Neuronal stem cell (in vitro differentiated cells): ENCODE measurements at regions not wholly inside any gene's neighbourhood (a gene's known extent, or its start where the extent isn't known, plus 50 kb on each side); places are given as distances from the start of the nearest gene placed in this dataset.

Experiments used
- DNase-seq: peaks from one replicate; pipeline ENCODE4 v3.0.0-alpha.2; 2013; ENCODE audit warnings: low spot score
- H2AFZ ChIP-seq: one replicate; pipeline ENCODE4 v1.6.1; 2013; ENCODE audit warnings: mild to moderate bottlenecking, low read length, inconsistent platforms
- H2AK5ac ChIP-seq: 2 replicates; pipeline ENCODE4 v1.6.1; 2013; ENCODE audit warnings: low read depth, mild to moderate bottlenecking, inconsistent platforms, low read length, moderate library complexity, mixed read lengths
- H2BK120ac ChIP-seq: 2 replicates; pipeline ENCODE4 v1.6.1; 2013; ENCODE audit warnings: low read depth, mild to moderate bottlenecking, inconsistent platforms, low read length, moderate library complexity, mixed read lengths
- H2BK12ac ChIP-seq: one replicate; pipeline ENCODE4 v1.6.1; 2013; ENCODE audit warnings: low read length, inconsistent platforms
- H2BK15ac ChIP-seq: 2 replicates; pipeline ENCODE4 v1.6.1; 2013; ENCODE audit warnings: mild to moderate bottlenecking, low read length, inconsistent platforms, mixed read lengths
- H2BK5ac ChIP-seq: one replicate; pipeline ENCODE4 v1.6.1; 2013; ENCODE audit warnings: inconsistent platforms, mild to moderate bottlenecking, low read length, moderate library complexity
- H3K14ac ChIP-seq: one replicate; pipeline ENCODE4 v1.6.1; 2013; ENCODE audit warnings: low read length, inconsistent platforms
- H3K18ac ChIP-seq: 2 replicates; pipeline ENCODE4 v1.6.1; 2013; ENCODE audit warnings: low read length, inconsistent platforms
- H3K23ac ChIP-seq: 2 replicates; pipeline ENCODE4 v1.6.1; 2013; ENCODE audit warnings: low read depth, mild to moderate bottlenecking, mixed read lengths, low read length, inconsistent platforms; ENCODE audit not compliant: poor library complexity
- H3K27ac ChIP-seq: replicated peaks from 3 replicates; pipeline ENCODE4 v1.5.1; 2013; ENCODE audit warnings: low read length, inconsistent platforms
- H3K27me3 ChIP-seq, 3 experiments: 2 replicates each; pipeline ENCODE4 v1.6.1; 2013; ENCODE audit warnings: low read length in 3 of 3, mild to moderate bottlenecking in 2 of 3, inconsistent platforms in 1 of 3, low read depth in 1 of 3, mixed read lengths in 1 of 3, moderate library complexity in 1 of 3; ENCODE audit not compliant: control insufficient read depth in 3 of 3, insufficient read depth in 3 of 3
- H3K36me3 ChIP-seq, 2 donors: replicated peaks in 1 of 2; 2 replicates each; pipeline ENCODE4 v1.6.1; 2013; ENCODE audit warnings: low read length in 2 of 2; ENCODE audit not compliant: control insufficient read depth in 2 of 2, insufficient read depth in 2 of 2
- H3K4ac ChIP-seq: 2 replicates; pipeline ENCODE4 v1.6.1; 2013; ENCODE audit warnings: inconsistent platforms, mild to moderate bottlenecking, low read length, moderate library complexity
- H3K4me1 ChIP-seq, 2 donors: 1 replicate in 1 of 2; 2 replicates in 1 of 2; pipeline ENCODE4 v1.6.1; 2013; ENCODE audit warnings: low read length in 2 of 2, low read depth in 1 of 2; ENCODE audit not compliant: control insufficient read depth in 2 of 2, insufficient read depth in 1 of 2
- H3K4me2 ChIP-seq: one replicate; pipeline ENCODE4 v1.6.1; 2013; ENCODE audit warnings: mild to moderate bottlenecking, low read length, inconsistent platforms; ENCODE audit not compliant: insufficient read depth, poor library complexity, severe bottlenecking
- H3K4me3 ChIP-seq, 2 donors: 2 replicates each; pipeline ENCODE4 v1.5.1; 2013; ENCODE audit warnings: low read length in 2 of 2, mild to moderate bottlenecking in 2 of 2, inconsistent platforms in 1 of 2, moderate library complexity in 1 of 2
- H3K79me1 ChIP-seq: one replicate; pipeline ENCODE4 v1.6.1; 2013; ENCODE audit warnings: low read depth, mild to moderate bottlenecking, inconsistent platforms, low read length, moderate library complexity
- H3K9ac ChIP-seq: one replicate; pipeline ENCODE4 v1.6.1; 2013; ENCODE audit warnings: mild to moderate bottlenecking, low read depth, low read length, inconsistent platforms; ENCODE audit not compliant: poor library complexity
- H3K9me3 ChIP-seq, 2 donors: replicated peaks in 1 of 2; 2 replicates each; pipeline versions ENCODE3 to v1.6.1; 2013; ENCODE audit warnings: low read length in 2 of 2, mild to moderate bottlenecking in 2 of 2, inconsistent platforms in 1 of 2, low read depth in 1 of 2, mixed read lengths in 1 of 2, moderate library complexity in 1 of 2; ENCODE audit not compliant: control insufficient read depth in 2 of 2, insufficient read depth in 1 of 2
- H4K8ac ChIP-seq: one replicate; pipeline ENCODE4 v1.6.1; 2013; ENCODE audit warnings: low read depth, mild to moderate bottlenecking, inconsistent platforms, low read length, moderate library complexity
- H4K91ac ChIP-seq: one replicate; pipeline ENCODE4 v1.6.1; 2013; ENCODE audit warnings: low read length, low read depth, mild to moderate bottlenecking, inconsistent platforms; ENCODE audit not compliant: poor library complexity
- WGBS, 2 donors: extraction: QIAGEN DNeasy Blood & Tissue Kit; methylation state at CpG; one replicate each; pipeline ENCODE4 v1.1.7; 2013; ENCODE audit warnings: missing lambda C conversion rate in 2 of 2, mixed read lengths in 1 of 2; ENCODE audit not compliant: insufficient read length in 2 of 2, insufficient replicate concordance in 1 of 2; ENCODE audit errors: extremely low coverage in 2 of 2; 5-methylcytosine and 5-hydroxymethylcytosine counted together

DNA sequence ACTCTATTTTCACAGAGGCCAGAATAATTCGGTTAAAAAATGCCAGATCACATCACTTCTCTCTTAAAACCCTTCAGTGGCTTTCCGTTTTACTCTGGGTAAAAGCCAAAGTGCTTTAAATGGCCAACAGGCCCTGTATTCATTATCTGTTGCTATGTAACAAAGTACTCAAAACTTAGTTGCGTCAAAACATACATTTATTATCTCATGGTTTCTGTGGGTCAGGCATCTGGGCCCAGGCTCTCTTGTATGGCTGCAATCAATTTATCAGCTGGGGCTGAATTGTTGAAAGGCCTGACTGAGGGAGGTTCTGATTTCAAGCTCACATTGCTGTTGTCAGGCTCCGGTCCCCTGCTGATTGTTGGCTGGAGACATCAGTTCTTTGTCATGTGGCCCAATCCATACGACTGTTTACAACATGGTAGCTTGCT is 72.7 kb upstream of the H2AZ1 start:
- H2BK5ac ChIP-seq, result no peak overlapping the region
- no peak overlapping the region for H3K4me2 ChIP-seq
- H4K91ac ChIP-seq, result no peak overlapping the region
- DNase-seq, result peak; percentile 5
- no peak overlapping the region for H3K14ac ChIP-seq
- peaks cover 0 to 6% of the 10 kb centered on the region in 2 donors for H3K4me1 ChIP-seq
- no peaks in the 10 kb centered on the region for H3K36me3 ChIP-seq
- no peak overlapping the region for H2BK15ac ChIP-seq
- no peak overlapping the region for H3K23ac ChIP-seq
- no peak overlapping the region for H3K27ac ChIP-seq
- H2AK5ac ChIP-seq, result no peak overlapping the region
- H3K27me3 ChIP-seq, result no peaks in the 10 kb centered on the region
- H3K79me1 ChIP-seq, result no peaks in the 10 kb centered on the region
- no peak overlapping the region for H3K4me3 ChIP-seq
- H3K18ac ChIP-seq, result no peak overlapping the region
- no peak overlapping the region for H2BK120ac ChIP-seq
- no peak overlapping the region for H4K8ac ChIP-seq
- peak overlapping the region; percentile 54 for H2AFZ ChIP-seq
- no peak overlapping the region for H2BK12ac ChIP-seq
- no peaks in the 10 kb centered on the region for H3K9me3 ChIP-seq
- no CpG with 5 or more reads among the region's 5 CpGs for WGBS, 2 donors
- no peak overlapping the region for H3K9ac ChIP-seq
- no peak overlapping the region for H3K4ac ChIP-seq

DNA sequence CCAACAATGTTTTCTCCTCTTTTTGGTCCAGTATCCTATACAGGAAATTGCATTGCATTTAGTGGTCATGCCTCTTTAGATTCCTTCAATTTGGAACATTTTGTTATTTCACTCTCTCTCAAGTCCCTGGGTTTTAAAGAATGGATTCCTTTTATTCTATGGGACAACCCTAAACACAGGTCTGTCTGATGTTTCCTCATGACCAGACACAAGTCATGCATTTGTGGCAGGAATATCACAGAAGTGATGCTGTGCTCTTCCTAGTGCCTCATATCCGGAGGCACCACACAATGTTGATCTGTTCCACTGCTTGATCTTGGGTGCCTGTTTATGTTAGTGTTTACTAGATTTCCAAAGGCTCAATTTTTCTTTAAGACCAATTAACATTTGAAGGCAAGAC is 69.7 kb upstream of the H2AZ1 start:
- no peak overlapping the region for H3K4ac ChIP-seq
- H3K14ac ChIP-seq, result no peak overlapping the region
- H3K18ac ChIP-seq, result no peak overlapping the region
- H2BK12ac ChIP-seq, result no peak overlapping the region
- H3K4me3 ChIP-seq, result no peak overlapping the region
- H3K23ac ChIP-seq, result no peak overlapping the region
- H4K8ac ChIP-seq, result no peak overlapping the region
- H2BK5ac ChIP-seq, result no peak overlapping the region
- H3K9ac ChIP-seq, result no peak overlapping the region
- no peak overlapping the region for H3K27ac ChIP-seq
- H3K36me3 ChIP-seq, result no peaks in the 10 kb centered on the region
- no peak overlapping the region for H2BK15ac ChIP-seq
- no peaks in the 10 kb centered on the region for H3K27me3 ChIP-seq
- no peaks in the 10 kb centered on the region for H3K79me1 ChIP-seq
- H2AFZ ChIP-seq, result no peak overlapping the region
- H2AK5ac ChIP-seq, result no peak overlapping the region
- WGBS, 2 donors, result no CpG with 5 or more reads among the region's 1 CpG
- DNase-seq, result no peak
- no peaks in the 10 kb centered on the region for H3K9me3 ChIP-seq
- no peak overlapping the region for H3K4me2 ChIP-seq
- peaks cover 0 to 6% of the 10 kb centered on the region in 2 donors for H3K4me1 ChIP-seq
- H2BK120ac ChIP-seq, result no peak overlapping the region
- no peak overlapping the region for H4K91ac ChIP-seq

DNA sequence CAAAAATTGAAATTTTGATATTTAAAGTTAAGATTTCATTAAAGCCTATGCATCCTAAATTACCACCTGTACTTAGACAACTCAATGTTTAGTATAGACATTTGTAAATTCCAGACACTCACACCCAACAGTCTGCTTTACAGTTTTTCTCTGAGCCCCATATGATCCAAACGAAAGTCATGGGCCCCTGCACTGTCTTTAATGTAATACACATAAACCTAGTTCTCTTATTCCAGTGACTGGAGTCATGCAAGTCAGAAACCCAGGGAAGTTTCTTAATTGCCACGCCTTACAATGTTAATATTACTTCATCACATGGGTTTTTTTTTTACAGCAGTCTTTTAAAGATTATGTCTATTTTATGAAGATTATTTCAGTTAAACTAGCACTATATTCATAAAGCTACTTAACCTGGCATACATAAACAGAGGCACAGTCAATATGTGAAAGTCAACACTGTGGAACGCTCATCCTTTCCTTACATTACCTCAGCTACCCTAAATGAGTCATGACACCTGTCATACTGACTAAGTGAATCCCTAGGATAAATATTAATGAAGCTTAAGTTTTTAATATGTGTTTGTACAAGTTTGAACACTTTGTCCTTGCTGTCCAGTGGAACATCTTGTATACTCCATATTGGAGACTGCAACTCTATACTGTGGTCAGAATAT is 67.7 kb upstream of the H2AZ1 start:
- no peak overlapping the region for H2BK120ac ChIP-seq
- H2AFZ ChIP-seq, result no peak overlapping the region
- H3K27me3 ChIP-seq, result no peaks in the 10 kb centered on the region
- peaks cover 0 to 4% of the 10 kb centered on the region in 2 donors for H3K4me1 ChIP-seq
- no peak overlapping the region for H2BK15ac ChIP-seq
- H3K9ac ChIP-seq, result no peak overlapping the region
- no peak overlapping the region for H3K4me3 ChIP-seq
- no peak overlapping the region for H3K23ac ChIP-seq
- H2AK5ac ChIP-seq, result no peak overlapping the region
- H2BK5ac ChIP-seq, result no peak overlapping the region
- whole genome bisulfite sequencing, 2 donors, result no CpG with 5 or more reads among the region's 3 CpGs
- no peaks in the 10 kb centered on the region for H3K9me3 ChIP-seq
- H2BK12ac ChIP-seq, result no peak overlapping the region
- H3K36me3 ChIP-seq, result no peaks in the 10 kb centered on the region
- no peak overlapping the region for H3K14ac ChIP-seq
- H4K91ac ChIP-seq, result no peak overlapping the region
- H4K8ac ChIP-seq, result no peak overlapping the region
- DNase-seq, result no peak
- H3K4me2 ChIP-seq, result no peak overlapping the region
- no peak overlapping the region for H3K18ac ChIP-seq
- H3K4ac ChIP-seq, result no peak overlapping the region
- no peaks in the 10 kb centered on the region for H3K79me1 ChIP-seq
- no peak overlapping the region for H3K27ac ChIP-seq

DNA sequence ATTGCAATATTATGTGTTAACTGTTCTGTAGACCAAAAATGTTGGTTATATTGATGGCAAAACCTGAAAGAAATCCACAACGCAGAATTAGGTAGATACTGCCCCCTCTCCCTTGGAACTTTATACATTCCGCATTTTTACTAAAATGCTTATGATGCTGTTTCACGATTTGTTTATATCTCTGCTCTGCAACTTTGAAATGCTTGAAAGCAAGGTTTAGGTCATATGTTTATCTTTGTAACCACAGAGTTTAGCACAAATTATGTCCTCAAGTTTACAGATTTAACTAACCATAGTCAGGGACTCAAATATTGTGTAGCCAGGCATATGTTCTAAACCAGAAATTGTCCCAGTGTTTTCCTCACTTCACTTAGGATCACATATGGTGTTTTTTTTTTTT is 66.1 kb upstream of the H2AZ1 start:
- Histone ChIP-seq H4K8ac (no peak overlapping the region), H3K79me1 (no peaks in the 10 kb centered on the region), H3K4ac (no peak overlapping the region), H2BK5ac (no peak overlapping the region), H3K27me3 (no peaks in the 10 kb centered on the region), H3K14ac (no peak overlapping the region), H2AK5ac (no peak overlapping the region), H2BK120ac (no peak overlapping the region), H3K27ac (no peak overlapping the region), H2BK15ac (no peak overlapping the region), H3K9ac (no peak overlapping the region), H2BK12ac (no peak overlapping the region), H2AFZ (no peak overlapping the region), H3K4me3 (no peak overlapping the region), H3K4me1 (no peaks in the 10 kb centered on the region), H3K18ac (no peak overlapping the region), H3K4me2 (no peak overlapping the region), H3K36me3 (no peaks in the 10 kb centered on the region), H3K9me3 (no peaks in the 10 kb centered on the region), H4K91ac (no peak overlapping the region), H3K23ac (no peak overlapping the region)
- no CpG with 5 or more reads among the region's 3 CpGs for WGBS, 2 donors
- no peak for DNase-seq
